Duodenal mucosa (tissue), 2 donors: ENCODE measurements at regions not wholly inside any gene's neighbourhood (a gene's known extent, or its start where the extent isn't known, plus 50 kb on each side); places are given as distances from the start of the nearest gene placed in this dataset.
A peak's percentile ranks its signal among the peaks of the same experiment; 100 is the strongest.

ENCODE experiments used
- H3K27ac ChIP-seq: one replicate; pipeline ENCODE4 v1.7.0; 2013; ENCODE audit warnings: low read depth, low read length
- H3K27me3 ChIP-seq, 2 donors: one replicate each; pipeline ENCODE4 v1.7.0; 2013; ENCODE audit warnings: low read length in 2 of 2, control low read depth in 1 of 2; ENCODE audit not compliant: insufficient read depth in 2 of 2, control insufficient read depth in 1 of 2
- H3K36me3 ChIP-seq, 2 donors: one replicate each; pipeline ENCODE4 v1.7.0; 2013; ENCODE audit warnings: low read length in 2 of 2, control low read depth in 1 of 2; ENCODE audit not compliant: insufficient read depth in 2 of 2, control insufficient read depth in 1 of 2
- H3K4me1 ChIP-seq, 2 donors: one replicate each; pipeline ENCODE4 v1.7.0; 2013; ENCODE audit warnings: low read length in 2 of 2, control low read depth in 1 of 2; ENCODE audit not compliant: insufficient read depth in 2 of 2, control insufficient read depth in 1 of 2
- H3K4me3 ChIP-seq, 2 donors: one replicate each; pipeline ENCODE4 v1.7.0; 2013; ENCODE audit warnings: low read length in 2 of 2, low read depth in 1 of 2
- H3K9ac ChIP-seq, 2 donors: one replicate each; pipeline ENCODE4 v1.7.0; 2013; ENCODE audit warnings: low read length in 2 of 2, low read depth in 1 of 2
- H3K9me3 ChIP-seq, 2 donors: one replicate each; pipeline ENCODE4 v1.7.0; 2013; ENCODE audit warnings: low read length in 2 of 2, control low read depth in 1 of 2; ENCODE audit not compliant: control insufficient read depth in 1 of 2

GRCh38 chr12:91805031-91805430 is 340.6 kb downstream of the BTG1 start:
- Histone ChIP-seq H3K9me3 (peaks cover 0 to 9% of the 10 kb centered on the region in 2 donors), H3K4me1 (no peaks in the 10 kb centered on the region)

GRCh38 chr12:91804533-91804932 is 341.1 kb downstream of the BTG1 start:
- H3K9ac ChIP-seq = no peak overlapping the region

More at GRCh38 chr12:91805031-91805430, 340.6 kb downstream of the BTG1 start:
- H3K4me3 ChIP-seq = no peak overlapping the region
- no peak overlapping the region for H3K9ac ChIP-seq
- no peaks in the 10 kb centered on the region for H3K36me3 ChIP-seq
- no peaks in the 10 kb centered on the region for H3K27me3 ChIP-seq
- H3K27ac ChIP-seq = no peak overlapping the region

GRCh38 chr12:91801048-91801447 is 344.6 kb downstream of the BTG1 start:
- Histone ChIP-seq H3K9ac (no peak overlapping the region), H3K27me3 (no peaks in the 10 kb centered on the region), H3K9me3 (no peaks in the 10 kb centered on the region), H3K36me3 (no peaks in the 10 kb centered on the region), H3K4me3 (no peak overlapping the region), H3K27ac (no peak overlapping the region), H3K4me1 (no peaks in the 10 kb centered on the region)

More at GRCh38 chr12:91804533-91804932, 341.1 kb downstream of the BTG1 start:
- H3K27ac ChIP-seq = no peak overlapping the region
- H3K4me3 ChIP-seq = no peak overlapping the region
- no peaks in the 10 kb centered on the region for H3K27me3 ChIP-seq
- no peaks in the 10 kb centered on the region for H3K4me1 ChIP-seq
- peaks cover 0 to 9% of the 10 kb centered on the region in 2 donors for H3K9me3 ChIP-seq
- no peaks in the 10 kb centered on the region for H3K36me3 ChIP-seq

- H3K9ac ChIP-seq = no peak overlapping the region
- no peak overlapping the region for H3K27ac ChIP-seq
- no peaks in the 10 kb centered on the region for H3K27me3 ChIP-seq
- H3K4me1 ChIP-seq = no peaks in the 10 kb centered on the region
- no peaks in the 10 kb centered on the region for H3K36me3 ChIP-seq
- H3K4me3 ChIP-seq = no peak overlapping the region
- H3K9me3 ChIP-seq = no peaks in the 10 kb centered on the region
Observed at GRCh38 chr12:91793676-91794075, 352.0 kb downstream of the BTG1 start.

- Histone ChIP-seq H3K27ac (no peak overlapping the region), H3K4me1 (no peaks in the 10 kb centered on the region), H3K9ac (no peak overlapping the region), H3K9me3 (no peaks in the 10 kb centered on the region), H3K27me3 (no peaks in the 10 kb centered on the region), H3K4me3 (no peak overlapping the region), H3K36me3 (no peaks in the 10 kb centered on the region)
Observed at GRCh38 chr12:91792597-91792996, 353.0 kb downstream of the BTG1 start.

GRCh38 chr12:91786499-91787272 is 359.0 kb downstream of the BTG1 start:
- no peaks in the 10 kb centered on the region for H3K9me3 ChIP-seq
- no peak overlapping the region for H3K4me3 ChIP-seq
- H3K27me3 ChIP-seq = no peaks in the 10 kb centered on the region
- H3K4me1 ChIP-seq = peaks cover 0 to 9% of the 10 kb centered on the region in 2 donors
- no peak overlapping the region for H3K27ac ChIP-seq
- H3K9ac ChIP-seq = no peak overlapping the region
- no peaks in the 10 kb centered on the region for H3K36me3 ChIP-seq

- Histone ChIP-seq H3K9me3 (no peaks in the 10 kb centered on the region), H3K27ac (no peak overlapping the region), H3K9ac (no peak overlapping the region), H3K4me1 (peaks cover 0 to 9% of the 10 kb centered on the region in 2 donors), H3K36me3 (no peaks in the 10 kb centered on the region), H3K4me3 (no peak overlapping the region), H3K27me3 (no peaks in the 10 kb centered on the region)
Observed at GRCh38 chr12:91785655-91786498, 359.8 kb downstream of the BTG1 start.

GRCh38 chr12:91781114-91781513 is 364.5 kb downstream of the BTG1 start:
- H3K4me3 ChIP-seq = no peak overlapping the region
- no peak overlapping the region for H3K9ac ChIP-seq

GRCh38 chr12:91778938-91779400 is 366.7 kb downstream of the BTG1 start:
- no peaks in the 10 kb centered on the region for H3K36me3 ChIP-seq
- H3K4me3 ChIP-seq = peak overlapping the region in 1 of 2 donors; percentile 12
- H3K9ac ChIP-seq = peak overlapping the region in 1 of 2 donors; percentile 3
- H3K27me3 ChIP-seq = no peaks in the 10 kb centered on the region
- H3K9me3 ChIP-seq = no peaks in the 10 kb centered on the region
- H3K27ac ChIP-seq = peak overlapping the region; percentile 30
- peaks cover 3 to 26% of the 10 kb centered on the region in 2 donors for H3K4me1 ChIP-seq

More at GRCh38 chr12:91781114-91781513, 364.5 kb downstream of the BTG1 start:
- H3K4me1 ChIP-seq = peaks cover 0 to 19% of the 10 kb centered on the region in 2 donors
- no peak overlapping the region for H3K27ac ChIP-seq
- H3K9me3 ChIP-seq = no peaks in the 10 kb centered on the region
- H3K36me3 ChIP-seq = no peaks in the 10 kb centered on the region
- no peaks in the 10 kb centered on the region for H3K27me3 ChIP-seq
